ENCODE measurements at regions not wholly inside any gene's neighbourhood (a gene's known extent, or its start where the extent isn't known, plus 50 kb on each side); places are given as distances from the start of the nearest gene placed in this dataset.

DNA sequence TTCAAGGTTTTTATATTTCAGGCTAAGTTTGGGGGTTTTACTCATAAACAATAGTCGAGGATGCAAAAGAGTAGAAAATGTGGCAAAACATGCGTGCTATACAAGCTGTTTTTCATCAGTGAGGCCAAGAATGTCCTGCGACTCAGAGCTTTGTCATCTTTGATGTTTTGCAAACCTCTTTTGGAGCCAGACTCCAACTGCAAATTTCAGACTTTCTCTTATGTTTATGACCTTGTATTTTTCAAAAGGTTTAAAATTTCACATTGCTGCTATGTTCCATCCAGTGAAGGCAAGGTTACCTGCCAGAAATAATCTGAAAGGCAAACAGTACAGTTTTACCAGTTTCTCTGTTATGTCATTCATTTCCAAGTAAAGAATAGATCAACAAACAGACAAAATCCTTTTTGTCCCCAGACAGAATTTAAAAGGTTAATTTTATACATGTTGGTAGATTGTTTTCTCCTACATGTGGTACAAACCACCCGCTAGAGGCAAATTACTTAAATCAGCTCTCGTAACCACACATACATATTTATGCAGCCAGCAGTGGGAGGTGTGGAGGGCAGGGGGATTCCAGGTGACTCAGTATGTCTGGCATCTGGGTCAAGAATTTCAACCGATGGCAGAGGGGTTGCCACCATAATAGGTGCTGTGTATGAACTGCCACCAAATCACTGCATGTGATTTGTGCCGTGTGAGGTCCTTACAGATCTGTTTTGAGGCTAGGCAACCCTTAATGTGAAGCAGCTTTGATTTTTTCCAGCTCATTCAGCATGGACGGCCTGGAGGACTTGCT lies 119.8 kb upstream of the CPM start:
- no peaks in the 10 kb centered on the region for H3K27me3 ChIP-seq (ENCODE audit: control insufficient read depth, insufficient read depth, low read length)
- H3K4me1 ChIP-seq (ENCODE audit: control insufficient read depth, insufficient read depth, low read length): peaks cover 46% of the 10 kb centered on the region
- H3K9me3 ChIP-seq (replicated peaks; ENCODE audit: low read length): no peaks in the 10 kb centered on the region
- H3K4me3 ChIP-seq (ENCODE audit: low read length): peak overlapping the region; percentile 35
- H3K9ac ChIP-seq (ENCODE audit: low read depth, low read length): peak overlapping the region; percentile 81
- no peaks in the 10 kb centered on the region for H3K36me3 ChIP-seq (ENCODE audit: insufficient read depth, low read length)
- peak overlapping the region; percentile 70 for H3K4me2 ChIP-seq (ENCODE audit: low read length)

DNA sequence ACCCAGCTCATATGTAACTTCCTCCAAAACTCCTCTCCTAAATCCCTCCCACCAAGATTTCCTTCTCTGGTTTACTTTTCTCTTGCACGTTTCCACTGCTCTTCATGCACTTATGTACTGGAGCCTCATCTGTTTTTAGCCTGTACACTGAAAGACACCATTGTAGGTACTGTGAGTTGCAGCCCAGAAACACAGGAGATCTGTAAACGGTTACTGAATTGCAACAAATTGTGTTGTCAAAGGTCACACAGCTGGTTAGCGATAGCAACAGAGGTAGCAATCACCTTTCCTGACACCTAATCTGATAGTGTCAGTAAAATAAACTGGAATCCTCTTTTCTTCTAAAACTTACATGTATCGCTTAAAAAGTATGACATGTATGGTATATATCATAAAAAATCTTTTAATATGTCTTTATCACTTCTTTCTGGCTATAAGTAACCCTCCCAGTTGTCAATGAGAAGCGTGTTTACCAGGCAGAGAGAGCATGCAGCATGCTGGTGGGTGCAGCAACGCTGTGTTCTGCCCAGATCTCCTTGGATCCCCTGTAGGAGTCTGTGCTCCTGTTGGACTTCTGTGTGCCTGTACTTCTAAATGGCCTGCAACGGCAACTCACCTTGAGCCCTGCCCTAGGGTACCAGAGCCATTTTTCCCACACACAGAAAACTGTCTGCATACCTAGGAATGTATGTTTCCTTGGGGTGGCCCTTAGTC lies 121.5 kb upstream of the CPM start:
- H3K9ac ChIP-seq (ENCODE audit: low read depth, low read length): no peak overlapping the region
- no peaks in the 10 kb centered on the region for H3K9me3 ChIP-seq (replicated peaks; ENCODE audit: low read length)
- no peaks in the 10 kb centered on the region for H3K36me3 ChIP-seq (ENCODE audit: insufficient read depth, low read length)
- H3K4me2 ChIP-seq (ENCODE audit: low read length): no peak overlapping the region
- peaks cover 54% of the 10 kb centered on the region for H3K4me1 ChIP-seq (ENCODE audit: control insufficient read depth, insufficient read depth, low read length)
- no peaks in the 10 kb centered on the region for H3K27me3 ChIP-seq (ENCODE audit: control insufficient read depth, insufficient read depth, low read length)
- no peak overlapping the region for H3K4me3 ChIP-seq (ENCODE audit: low read length)

GRCh38 chr12:69055280-69055679 lies 122.3 kb upstream of the CPM start:
- Histone ChIP-seq H3K4me1 (ENCODE audit: control insufficient read depth, insufficient read depth, low read length) (peaks cover 60% of the 10 kb centered on the region), H3K36me3 (ENCODE audit: insufficient read depth, low read length) (no peaks in the 10 kb centered on the region), H3K4me3 (ENCODE audit: low read length) (no peak overlapping the region), H3K4me2 (ENCODE audit: low read length) (no peak overlapping the region), H3K9me3 (replicated peaks; ENCODE audit: low read length) (no peaks in the 10 kb centered on the region), H3K9ac (ENCODE audit: low read depth, low read length) (no peak overlapping the region), H3K27me3 (ENCODE audit: control insufficient read depth, insufficient read depth, low read length) (no peaks in the 10 kb centered on the region)

DNA sequence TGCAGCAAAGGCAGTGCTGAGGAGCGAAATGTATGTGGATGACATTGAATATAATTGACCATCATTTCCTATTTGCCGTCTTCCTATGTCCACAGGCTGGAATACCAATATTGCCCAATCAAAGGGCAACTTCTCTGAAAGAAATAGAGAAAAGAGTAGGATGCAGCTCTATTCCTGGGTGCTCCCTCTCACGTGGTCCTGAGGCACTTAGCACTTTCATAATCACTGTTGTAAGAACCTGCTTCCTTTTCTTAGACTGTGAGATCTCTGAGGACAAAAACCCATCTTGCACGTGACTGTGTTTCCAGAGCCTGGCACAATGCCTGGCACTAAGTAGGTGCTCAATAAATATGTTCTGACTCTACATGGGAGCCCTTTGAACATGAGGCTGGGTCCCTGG lies 122.7 kb upstream of the CPM start:
- H3K36me3 ChIP-seq (ENCODE audit: insufficient read depth, low read length): no peaks in the 10 kb centered on the region
- no peaks in the 10 kb centered on the region for H3K27me3 ChIP-seq (ENCODE audit: control insufficient read depth, insufficient read depth, low read length)
- no peaks in the 10 kb centered on the region for H3K9me3 ChIP-seq (replicated peaks; ENCODE audit: low read length)
- no peak overlapping the region for H3K4me2 ChIP-seq (ENCODE audit: low read length)
- H3K4me1 ChIP-seq (ENCODE audit: control insufficient read depth, insufficient read depth, low read length): peaks cover 60% of the 10 kb centered on the region
- H3K9ac ChIP-seq (ENCODE audit: low read depth, low read length): no peak overlapping the region
- H3K4me3 ChIP-seq (ENCODE audit: low read length): no peak overlapping the region

DNA sequence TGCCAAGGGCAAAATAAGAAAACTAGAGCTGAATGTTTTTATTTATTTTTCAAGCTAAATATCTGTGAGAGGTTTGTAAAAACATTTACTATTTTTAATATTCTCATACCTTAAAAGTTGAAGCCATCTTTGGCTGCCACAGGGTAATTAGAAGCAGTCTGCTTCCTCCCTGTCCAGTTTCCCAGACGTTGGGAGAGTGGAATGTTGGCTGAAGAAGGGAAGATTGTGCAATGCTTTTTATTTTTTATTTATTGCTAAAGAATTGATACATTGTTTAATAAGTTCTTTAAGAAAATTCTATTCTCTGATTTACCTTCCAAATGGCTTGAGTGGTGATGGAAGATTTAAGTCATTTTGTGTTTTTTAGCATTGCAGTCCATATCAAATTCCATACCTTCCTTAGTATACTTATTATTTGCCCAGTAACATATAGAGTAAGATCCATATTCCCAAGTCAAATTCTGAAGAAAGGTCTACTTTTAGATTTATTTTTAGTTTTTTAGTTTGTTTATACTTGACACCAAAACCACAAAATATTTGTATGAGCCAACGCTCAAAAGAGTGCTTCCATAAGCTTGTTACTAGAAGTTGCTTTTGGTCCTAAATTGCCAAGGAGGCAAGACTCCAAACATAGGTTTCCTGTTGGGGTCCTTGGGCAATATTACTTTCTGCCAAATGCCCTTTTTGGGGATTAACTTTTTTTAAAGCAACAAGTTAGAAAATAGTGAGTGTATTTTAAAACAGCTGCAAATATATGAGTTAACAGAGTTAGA lies 124.0 kb upstream of the CPM start:
- H3K9me3 ChIP-seq (replicated peaks; ENCODE audit: low read length): no peaks in the 10 kb centered on the region
- H3K4me1 ChIP-seq (ENCODE audit: control insufficient read depth, insufficient read depth, low read length): peaks cover 60% of the 10 kb centered on the region
- H3K27me3 ChIP-seq (ENCODE audit: control insufficient read depth, insufficient read depth, low read length): no peaks in the 10 kb centered on the region
- H3K4me3 ChIP-seq (ENCODE audit: low read length): no peak overlapping the region
- no peak overlapping the region for H3K4me2 ChIP-seq (ENCODE audit: low read length)
- peak overlapping the region; percentile 4 for H3K9ac ChIP-seq (ENCODE audit: low read depth, low read length)
- H3K36me3 ChIP-seq (ENCODE audit: insufficient read depth, low read length): no peaks in the 10 kb centered on the region

GRCh38 chr12:69057742-69058141 lies 124.8 kb upstream of the CPM start:
- no peaks in the 10 kb centered on the region for H3K36me3 ChIP-seq (ENCODE audit: insufficient read depth, low read length)
- no peak overlapping the region for H3K4me3 ChIP-seq (ENCODE audit: low read length)
- H3K4me2 ChIP-seq (ENCODE audit: low read length): no peak overlapping the region
- no peak overlapping the region for H3K9ac ChIP-seq (ENCODE audit: low read depth, low read length)
- peaks cover 54% of the 10 kb centered on the region for H3K4me1 ChIP-seq (ENCODE audit: control insufficient read depth, insufficient read depth, low read length)
- H3K27me3 ChIP-seq (ENCODE audit: control insufficient read depth, insufficient read depth, low read length): no peaks in the 10 kb centered on the region
- H3K9me3 ChIP-seq (replicated peaks; ENCODE audit: low read length): no peaks in the 10 kb centered on the region

DNA sequence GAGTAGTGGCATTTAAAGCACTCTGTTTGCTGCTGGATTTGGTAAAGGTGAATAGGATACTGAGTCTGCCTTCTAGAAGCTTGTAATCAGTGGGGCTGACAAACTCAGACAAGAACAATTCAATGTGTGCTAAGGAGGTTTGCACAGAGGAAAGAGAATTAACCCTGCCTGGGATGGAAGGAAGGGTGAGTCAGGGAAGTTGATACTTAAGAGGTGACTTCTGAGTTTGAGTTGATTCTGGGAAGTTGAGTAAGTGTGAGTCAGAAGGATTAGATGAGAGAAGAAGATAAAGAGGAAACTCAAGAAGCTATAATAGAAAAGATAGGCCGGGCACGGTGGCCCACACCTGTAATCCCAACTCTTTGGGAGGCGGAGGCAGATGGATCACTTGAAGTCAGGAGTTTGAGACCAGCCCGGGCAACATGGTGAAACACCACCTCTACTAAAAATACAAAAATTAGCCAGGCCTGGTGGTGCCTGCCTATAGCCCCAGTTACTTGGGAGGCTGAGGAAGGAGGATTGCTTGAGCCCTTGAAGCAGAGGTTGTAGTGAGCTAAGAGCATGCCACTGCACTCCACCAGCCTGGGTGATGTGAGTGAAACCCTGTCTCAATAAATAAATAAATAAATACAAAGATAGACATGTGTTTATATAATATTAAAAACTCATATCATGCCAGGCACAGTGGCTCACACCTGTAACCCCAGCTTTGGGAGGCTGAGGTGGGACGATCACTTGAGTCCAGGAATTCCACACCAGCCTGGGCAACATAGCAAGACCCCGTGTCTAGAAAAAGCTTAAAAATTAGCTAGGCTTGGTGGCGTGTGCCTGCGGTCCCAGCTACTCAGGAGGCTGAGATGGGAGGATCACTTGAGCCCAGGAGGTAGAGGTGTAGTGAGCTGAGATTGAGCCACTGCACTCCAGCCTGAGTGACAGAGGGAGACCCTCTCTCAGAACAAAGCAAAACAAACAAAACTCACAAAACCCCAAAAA lies 126.8 kb upstream of the CPM start:
- Histone ChIP-seq H3K9me3 (replicated peaks; ENCODE audit: low read length) (no peaks in the 10 kb centered on the region), H3K4me2 (ENCODE audit: low read length) (no peak overlapping the region), H3K27me3 (ENCODE audit: control insufficient read depth, insufficient read depth, low read length) (no peaks in the 10 kb centered on the region), H3K4me3 (ENCODE audit: low read length) (no peak overlapping the region), H3K9ac (ENCODE audit: low read depth, low read length) (peak overlapping the region; percentile 31), H3K36me3 (ENCODE audit: insufficient read depth, low read length) (no peaks in the 10 kb centered on the region), H3K4me1 (ENCODE audit: control insufficient read depth, insufficient read depth, low read length) (peaks cover 41% of the 10 kb centered on the region)

DNA sequence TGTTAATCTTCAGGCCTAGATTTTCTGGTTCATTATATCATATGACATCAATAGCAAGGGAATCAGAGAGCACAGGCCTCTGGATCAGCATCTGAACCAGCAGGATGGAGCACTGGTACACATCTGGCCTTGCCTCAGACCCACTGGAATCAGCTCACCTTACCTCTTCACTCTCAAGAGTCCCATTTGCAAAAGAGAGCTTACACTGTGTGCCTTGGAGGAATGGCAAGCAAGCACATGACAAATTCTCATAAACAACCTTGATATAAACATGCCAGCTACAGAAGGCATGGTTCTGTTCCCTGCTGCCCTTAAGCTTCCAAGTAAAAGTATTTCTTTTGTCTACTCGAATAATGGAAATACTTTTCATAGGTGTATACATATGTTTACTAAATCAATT lies 128.6 kb upstream of the CPM start:
- H3K4me1 ChIP-seq (ENCODE audit: control insufficient read depth, insufficient read depth, low read length): peaks cover 29% of the 10 kb centered on the region
- H3K4me3 ChIP-seq (ENCODE audit: low read length): no peak overlapping the region
- no peak overlapping the region for H3K4me2 ChIP-seq (ENCODE audit: low read length)
- H3K9ac ChIP-seq (ENCODE audit: low read depth, low read length): no peak overlapping the region
- H3K9me3 ChIP-seq (replicated peaks; ENCODE audit: low read length): no peaks in the 10 kb centered on the region
- no peaks in the 10 kb centered on the region for H3K36me3 ChIP-seq (ENCODE audit: insufficient read depth, low read length)
- H3K27me3 ChIP-seq (ENCODE audit: control insufficient read depth, insufficient read depth, low read length): no peaks in the 10 kb centered on the region

DNA sequence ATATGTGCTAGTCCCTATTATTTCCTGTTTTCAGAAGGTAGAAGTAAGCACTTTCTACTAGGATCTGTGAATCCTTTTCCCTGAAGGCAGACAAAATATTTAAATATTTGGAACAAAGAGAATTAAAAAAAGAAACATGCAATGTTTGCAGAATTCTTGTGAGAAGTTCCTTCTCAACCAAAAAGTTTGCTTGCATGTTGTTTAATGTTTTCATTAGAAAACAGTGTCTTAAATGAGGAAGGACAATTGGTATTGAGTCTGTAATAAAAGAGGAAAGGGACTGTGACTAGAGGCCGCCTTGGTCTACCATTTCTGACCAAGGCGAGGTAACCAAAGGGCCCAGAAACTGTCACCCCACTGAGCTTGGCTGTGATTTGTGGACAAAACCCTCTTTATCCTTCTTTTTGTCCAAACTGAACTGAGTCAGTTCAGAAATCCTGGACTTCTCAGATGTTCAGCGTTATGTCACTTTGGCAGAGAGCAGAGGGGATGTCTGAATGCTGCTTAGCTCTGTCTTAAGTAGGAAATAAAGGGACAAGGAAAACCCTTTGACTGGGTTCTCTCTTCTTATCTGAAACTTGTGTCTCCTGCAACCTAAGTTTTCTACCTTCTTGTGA lies 129.8 kb upstream of the CPM start:
- no peak overlapping the region for H3K9ac ChIP-seq (ENCODE audit: low read depth, low read length)
- no peak overlapping the region for H3K4me2 ChIP-seq (ENCODE audit: low read length)
- H3K4me1 ChIP-seq (ENCODE audit: control insufficient read depth, insufficient read depth, low read length): peaks cover 18% of the 10 kb centered on the region
- no peaks in the 10 kb centered on the region for H3K36me3 ChIP-seq (ENCODE audit: insufficient read depth, low read length)
- H3K27me3 ChIP-seq (ENCODE audit: control insufficient read depth, insufficient read depth, low read length): no peaks in the 10 kb centered on the region
- no peaks in the 10 kb centered on the region for H3K9me3 ChIP-seq (replicated peaks; ENCODE audit: low read length)
- H3K4me3 ChIP-seq (ENCODE audit: low read length): no peak overlapping the region

GRCh38 chr12:69064734-69065443 lies 131.9 kb upstream of the CPM start:
- no peak overlapping the region for H3K4me3 ChIP-seq (ENCODE audit: low read length)
- no peaks in the 10 kb centered on the region for H3K27me3 ChIP-seq (ENCODE audit: control insufficient read depth, insufficient read depth, low read length)
- H3K9ac ChIP-seq (ENCODE audit: low read depth, low read length): no peak overlapping the region
- no peaks in the 10 kb centered on the region for H3K9me3 ChIP-seq (replicated peaks; ENCODE audit: low read length)
- no peak overlapping the region for H3K4me2 ChIP-seq (ENCODE audit: low read length)
- H3K36me3 ChIP-seq (ENCODE audit: insufficient read depth, low read length): no peaks in the 10 kb centered on the region
- H3K4me1 ChIP-seq (ENCODE audit: control insufficient read depth, insufficient read depth, low read length): peaks cover 15% of the 10 kb centered on the region

Data from skeletal muscle satellite cell (primary cell).